Esophagus (tissue), 2 donors: ENCODE measurements at regions not wholly inside any gene's neighbourhood (a gene's known extent, or its start where the extent isn't known, plus 50 kb on each side); places are given as distances from the start of the nearest gene placed in this dataset.
A peak's percentile ranks its signal among the peaks of the same experiment; 100 is the strongest.

ENCODE experiments used
- H3K27ac ChIP-seq, 2 donors: one replicate each; pipeline ENCODE4 v1.5.1; 2013; ENCODE audit warnings: low read depth in 2 of 2, mild to moderate bottlenecking in 2 of 2, inconsistent platforms in 1 of 2, low read length in 1 of 2, moderate library complexity in 1 of 2
- H3K27me3 ChIP-seq, 2 donors: one replicate each; pipeline ENCODE4 v1.6.1; 2013; ENCODE audit warnings: low read length in 2 of 2, control low read depth in 1 of 2, mild to moderate bottlenecking in 1 of 2; ENCODE audit not compliant: insufficient read depth in 2 of 2, control insufficient read depth in 1 of 2
- H3K36me3 ChIP-seq, 2 donors: one replicate each; pipeline ENCODE4 v1.6.1; 2013; ENCODE audit warnings: low read length in 1 of 2; ENCODE audit not compliant: control insufficient read depth in 2 of 2, insufficient read depth in 2 of 2
- H3K4me1 ChIP-seq, 2 donors: one replicate each; pipeline ENCODE4 v1.6.1; 2013; ENCODE audit warnings: low read length in 1 of 2; ENCODE audit not compliant: control insufficient read depth in 2 of 2, insufficient read depth in 2 of 2
- H3K4me3 ChIP-seq, 2 donors: one replicate each; pipeline ENCODE4 v1.5.1; 2013; ENCODE audit warnings: low read length in 2 of 2, mild to moderate bottlenecking in 2 of 2, low read depth in 1 of 2, moderate library complexity in 1 of 2
- H3K9me3 ChIP-seq, 2 donors: one replicate each; pipeline ENCODE4 v1.6.1; 2013; ENCODE audit warnings: mild to moderate bottlenecking in 2 of 2, low read depth in 1 of 2, low read length in 1 of 2, moderate library complexity in 1 of 2; ENCODE audit not compliant: control insufficient read depth in 2 of 2, insufficient read depth in 1 of 2
- WGBS, 2 donors: extraction: QIAGEN DNeasy Blood & Tissue Kit; methylation state at CpG; one replicate each; pipeline ENCODE4 v1.1.7; 2013; 5-methylcytosine and 5-hydroxymethylcytosine counted together
- donor health status: healthy with polysubstance abuse.
- donor health status: Bipolar disorder and iron deficiency.

- H3K27ac ChIP-seq, result peak overlapping the region; percentile 46 to 75
- H3K4me3 ChIP-seq, result no peak overlapping the region
- 57 to 74% methylated on average over 6 of the region's 6 CpGs for WGBS, 2 donors
- H3K27me3 ChIP-seq, result no peaks in the 10 kb centered on the region
- H3K36me3 ChIP-seq, result no peaks in the 10 kb centered on the region
- H3K4me1 ChIP-seq, result peaks cover 7 to 24% of the 10 kb centered on the region in 2 donors
- no peaks in the 10 kb centered on the region for H3K9me3 ChIP-seq
These were observed 105.7 kb downstream of the TMEM174 start for GRCh38 chr5:73278693-73279092.

GRCh38 chr5:73274881-73275663 is 102.1 kb downstream of the TMEM174 start:
- 41 to 53% methylated on average over 15 of the region's 15 CpGs for WGBS, 2 donors
- Histone ChIP-seq H3K4me3 (peak overlapping the region in 1 of 2 donors; percentile 41), H3K27ac (peak overlapping the region; percentile 60 to 88), H3K4me1 (peaks cover 2 to 15% of the 10 kb centered on the region in 2 donors), H3K9me3 (no peaks in the 10 kb centered on the region), H3K36me3 (no peaks in the 10 kb centered on the region), H3K27me3 (no peaks in the 10 kb centered on the region)

GRCh38 chr5:73274121-73274520 is 101.1 kb downstream of the TMEM174 start:
- no peaks in the 10 kb centered on the region for H3K27me3 ChIP-seq
- peaks cover 2 to 13% of the 10 kb centered on the region in 2 donors for H3K4me1 ChIP-seq
- H3K4me3 ChIP-seq, result peak overlapping the region in 1 of 2 donors; percentile 41
- H3K36me3 ChIP-seq, result no peaks in the 10 kb centered on the region
- H3K27ac ChIP-seq, result no peak overlapping the region
- 89 to 91% methylated on average over 3 of the region's 3 CpGs for WGBS, 2 donors
- no peaks in the 10 kb centered on the region for H3K9me3 ChIP-seq

- Histone ChIP-seq H3K36me3 (no peaks in the 10 kb centered on the region), H3K9me3 (no peaks in the 10 kb centered on the region), H3K27me3 (no peaks in the 10 kb centered on the region), H3K4me3 (no peak overlapping the region), H3K27ac (no peak overlapping the region), H3K4me1 (peaks cover 0 to 12% of the 10 kb centered on the region in 2 donors)
- 56 to 62% methylated on average over 6 of the region's 6 CpGs for WGBS, 2 donors
These were observed 100.5 kb downstream of the TMEM174 start for GRCh38 chr5:73273379-73274050.

DNA sequence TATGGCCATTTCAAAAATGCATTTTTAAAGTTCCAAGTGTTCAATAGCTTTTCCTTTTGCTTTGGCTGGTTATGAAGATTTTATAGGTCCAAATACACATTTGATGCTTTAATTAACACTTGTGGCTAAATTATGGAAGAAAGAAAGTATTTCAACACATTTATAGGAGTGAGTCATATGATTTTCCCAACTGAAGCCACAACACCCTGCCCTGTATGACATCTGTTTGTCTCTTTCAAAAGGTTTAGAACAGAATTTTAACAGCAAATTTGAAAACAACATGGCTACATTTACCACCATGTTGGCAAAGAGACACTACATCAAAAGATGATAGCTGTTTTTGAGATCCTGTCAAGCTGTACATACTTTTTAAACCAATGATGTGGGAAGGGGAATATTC is 99.4 kb downstream of the TMEM174 start:
- H3K27me3 ChIP-seq, result no peaks in the 10 kb centered on the region
- no peak overlapping the region for H3K4me3 ChIP-seq
- H3K4me1 ChIP-seq, result peaks cover 0 to 8% of the 10 kb centered on the region in 2 donors
- no peaks in the 10 kb centered on the region for H3K9me3 ChIP-seq
- H3K27ac ChIP-seq, result no peak overlapping the region
- no peaks in the 10 kb centered on the region for H3K36me3 ChIP-seq

DNA sequence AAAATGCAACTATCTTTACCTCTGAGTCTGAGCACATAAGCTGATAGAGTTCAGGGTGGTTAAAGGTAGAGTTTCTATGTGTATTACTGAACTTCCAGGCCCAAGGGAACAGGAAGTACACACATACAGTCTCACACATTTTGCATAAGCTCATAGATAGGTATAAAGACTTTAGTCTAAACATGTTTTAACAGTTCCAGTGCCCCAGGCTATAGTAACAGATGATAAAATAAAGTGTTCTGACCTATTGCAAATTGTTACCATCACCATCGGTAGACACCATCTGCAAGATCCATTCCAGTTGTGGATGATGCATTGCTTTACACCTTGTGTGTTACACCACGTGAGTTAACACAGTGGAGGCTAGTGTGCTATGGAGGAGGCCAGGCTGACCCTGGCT is 95.8 kb downstream of the TMEM174 start:
- no peak overlapping the region for H3K4me3 ChIP-seq
- no peaks in the 10 kb centered on the region for H3K9me3 ChIP-seq
- no peaks in the 10 kb centered on the region for H3K36me3 ChIP-seq
- 68 to 89% methylated on average over 2 of the region's 2 CpGs for WGBS, 2 donors
- H3K27ac ChIP-seq, result no peak overlapping the region
- H3K27me3 ChIP-seq, result no peaks in the 10 kb centered on the region
- H3K4me1 ChIP-seq, result peaks cover 0 to 3% of the 10 kb centered on the region in 2 donors

DNA sequence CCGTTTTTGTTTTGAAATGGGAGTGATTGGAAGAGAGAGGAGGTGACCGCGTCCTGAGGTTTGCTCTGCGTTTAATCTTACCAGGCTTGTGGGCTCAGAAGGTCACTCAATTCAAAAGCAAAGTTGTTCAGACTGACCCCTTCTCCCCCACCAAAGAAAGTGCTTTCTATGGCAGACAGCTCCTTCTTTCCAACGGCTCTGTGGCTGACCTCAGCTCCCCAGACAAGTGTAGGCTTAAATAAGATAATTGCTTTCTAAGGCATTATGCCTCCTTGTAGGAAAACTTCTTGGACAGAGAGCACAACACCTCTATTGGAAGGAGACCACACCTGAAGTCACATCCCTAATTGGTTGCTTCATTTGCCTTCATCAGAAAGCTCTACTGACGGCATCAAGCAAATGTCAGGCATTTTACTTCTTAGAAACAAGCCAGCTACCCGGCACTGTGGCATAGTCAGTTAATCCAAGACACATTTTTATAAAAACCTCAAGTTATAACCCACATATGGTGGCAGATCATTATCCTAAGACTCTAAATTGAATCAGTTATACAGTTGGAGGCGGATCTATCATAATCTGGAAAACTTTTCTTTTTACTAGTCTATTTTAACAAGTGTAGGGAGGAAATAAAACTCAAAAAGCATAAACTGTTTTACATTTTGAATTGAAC is 94.9 kb downstream of the TMEM174 start:
- no peaks in the 10 kb centered on the region for H3K9me3 ChIP-seq
- H3K36me3 ChIP-seq, result no peaks in the 10 kb centered on the region
- no peak overlapping the region for H3K4me3 ChIP-seq
- H3K4me1 ChIP-seq, result no peaks in the 10 kb centered on the region
- H3K27ac ChIP-seq, result no peak overlapping the region
- WGBS, 2 donors, result 82 to 86% methylated on average over 8 of the region's 8 CpGs
- no peaks in the 10 kb centered on the region for H3K27me3 ChIP-seq

DNA sequence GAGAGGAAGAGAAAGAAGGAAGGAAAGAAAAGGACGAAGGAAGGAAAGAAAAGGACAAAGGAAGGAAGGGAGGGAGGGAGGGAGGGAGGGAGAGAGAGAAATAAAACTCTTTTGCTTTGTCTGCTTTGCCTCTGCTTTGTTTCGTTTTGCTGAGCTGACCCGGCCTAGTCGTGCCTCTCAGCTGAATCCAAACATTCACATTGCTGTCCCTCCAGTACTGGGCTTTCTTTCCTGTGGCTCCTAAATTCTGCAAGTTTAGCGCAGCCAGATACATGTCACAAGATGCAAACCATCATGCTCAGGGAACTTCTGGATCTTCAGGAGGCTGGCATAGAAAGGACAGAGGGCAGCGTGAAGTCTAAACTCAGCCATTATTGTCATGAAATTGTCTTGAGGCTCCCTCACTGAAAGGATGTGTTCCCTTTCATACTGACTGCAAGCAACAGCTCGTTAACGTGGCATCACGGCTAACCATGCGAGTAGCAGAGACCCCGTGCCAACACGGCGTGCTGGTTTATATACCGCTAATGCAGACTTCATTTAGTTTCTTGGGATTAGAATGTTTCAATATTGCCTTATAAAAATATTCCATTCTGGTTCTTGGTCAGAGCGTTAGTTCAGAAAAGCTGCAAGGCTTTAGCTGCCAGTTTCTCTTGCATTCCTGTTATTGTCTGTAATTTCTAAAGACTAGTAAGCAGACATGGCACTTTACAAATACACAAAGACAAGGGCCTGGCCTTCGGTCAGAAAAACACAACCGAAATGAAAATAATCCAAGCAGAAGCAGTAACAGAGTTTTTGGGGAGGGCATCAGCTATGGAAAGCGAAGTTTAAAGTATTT is 94.2 kb downstream of the TMEM174 start:
- H3K27me3 ChIP-seq, result no peaks in the 10 kb centered on the region
- no peak overlapping the region for H3K4me3 ChIP-seq
- no peaks in the 10 kb centered on the region for H3K36me3 ChIP-seq
- no peaks in the 10 kb centered on the region for H3K4me1 ChIP-seq
- no peak overlapping the region for H3K27ac ChIP-seq
- WGBS, 2 donors, result 65 to 72% methylated on average over 18 of the region's 18 CpGs
- no peaks in the 10 kb centered on the region for H3K9me3 ChIP-seq

- Histone ChIP-seq H3K27ac (no peak overlapping the region), H3K4me1 (no peaks in the 10 kb centered on the region), H3K27me3 (no peaks in the 10 kb centered on the region), H3K9me3 (no peaks in the 10 kb centered on the region), H3K4me3 (no peak overlapping the region), H3K36me3 (no peaks in the 10 kb centered on the region)
- 92 to 95% methylated on average over 5 of the region's 5 CpGs for WGBS, 2 donors
These were observed 93.3 kb downstream of the TMEM174 start for GRCh38 chr5:73266176-73266738.
